GM19239 (cell line): ENCODE measurements at regions not wholly inside any gene's neighbourhood (a gene's known extent, or its start where the extent isn't known, plus 50 kb on each side); places are given as distances from the start of the nearest gene placed in this dataset.

Experiments used
- DNase-seq: peaks from one replicate; pipeline ENCODE4 v3.0.0; 2011; ENCODE audit warnings: low spot score; ENCODE audit not compliant: insufficient read length
- FAIRE-seq: peaks from 2 replicates; lab custom pipeline; 2011; peaks lifted over from hg19 to GRCh38; lab: Jason Lieb, UNC

DNA sequence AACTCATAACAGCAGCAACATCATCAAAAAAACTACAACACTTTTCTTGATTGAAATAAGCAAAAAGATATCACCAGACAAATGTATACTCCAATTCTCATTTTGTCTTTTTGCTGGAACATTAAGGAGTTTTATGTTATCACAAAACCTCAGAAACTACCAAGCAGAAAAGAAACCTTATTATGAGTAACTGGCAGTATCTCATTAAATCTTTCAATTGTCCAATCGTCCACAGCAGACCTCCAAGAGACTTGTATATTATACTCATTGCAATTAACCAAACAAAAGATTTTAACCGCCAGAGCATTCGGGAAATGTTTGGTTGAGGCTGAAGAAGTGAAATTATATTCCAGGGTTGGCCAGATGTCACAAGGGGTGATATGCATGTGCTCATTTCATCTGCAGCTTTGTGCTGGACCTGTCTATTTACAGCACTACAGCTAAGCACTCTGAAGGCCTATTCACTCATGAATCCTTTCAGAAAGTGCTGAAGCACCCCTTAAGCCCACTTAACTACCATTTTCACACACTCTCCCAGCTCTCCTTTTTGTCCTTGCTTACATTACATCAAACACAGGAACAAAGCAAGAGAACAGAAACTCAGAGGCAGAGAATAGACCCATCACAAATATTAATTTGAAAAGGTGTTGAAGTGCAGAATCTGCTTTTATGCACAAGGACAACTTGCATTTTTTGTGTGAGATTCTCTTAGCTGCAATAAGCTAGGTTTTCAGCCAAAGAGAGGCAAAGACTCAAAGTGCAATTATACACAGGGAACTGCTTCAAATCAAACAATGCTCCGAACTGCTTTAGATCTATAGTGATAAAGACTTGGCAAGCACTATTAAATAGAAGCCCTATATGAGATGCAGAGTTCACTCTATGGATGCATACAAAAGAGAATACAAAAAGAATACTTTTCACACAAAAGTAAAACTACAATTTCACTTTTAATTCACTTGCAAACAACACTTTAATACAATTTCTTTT lies 150.4 kb upstream of the POU5F2 start:
- DNase-seq = no peak
- no peak for FAIRE-seq

- FAIRE-seq = no peak
- DNase-seq = no peak
Observed at GRCh38 chr5:93890657-93891056, 149.3 kb upstream of the POU5F2 start.

DNA sequence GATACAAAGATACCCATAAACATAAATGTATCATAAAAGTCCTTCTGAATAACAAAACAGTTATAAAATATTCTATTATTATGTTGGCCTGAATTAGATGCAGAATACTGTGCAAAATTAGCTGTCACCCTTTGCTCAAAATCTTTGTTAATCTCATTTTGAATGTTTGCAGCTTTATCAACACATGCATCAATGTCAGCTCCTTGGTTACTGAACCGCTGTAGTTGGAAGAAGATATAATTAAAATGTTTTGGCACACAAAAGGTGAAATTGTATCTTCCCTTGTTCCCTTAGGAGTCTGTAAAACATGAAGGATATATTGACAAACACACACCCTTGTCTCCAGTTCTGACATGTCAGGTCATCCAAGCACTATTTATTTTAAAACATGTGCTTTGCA lies 146.3 kb upstream of the POU5F2 start:
- FAIRE-seq (no peak), DNase-seq (no peak)

- DNase-seq = no peak
- FAIRE-seq = peak; percentile 37
Observed at GRCh38 chr5:93886917-93887361, 145.5 kb upstream of the POU5F2 start.

DNA sequence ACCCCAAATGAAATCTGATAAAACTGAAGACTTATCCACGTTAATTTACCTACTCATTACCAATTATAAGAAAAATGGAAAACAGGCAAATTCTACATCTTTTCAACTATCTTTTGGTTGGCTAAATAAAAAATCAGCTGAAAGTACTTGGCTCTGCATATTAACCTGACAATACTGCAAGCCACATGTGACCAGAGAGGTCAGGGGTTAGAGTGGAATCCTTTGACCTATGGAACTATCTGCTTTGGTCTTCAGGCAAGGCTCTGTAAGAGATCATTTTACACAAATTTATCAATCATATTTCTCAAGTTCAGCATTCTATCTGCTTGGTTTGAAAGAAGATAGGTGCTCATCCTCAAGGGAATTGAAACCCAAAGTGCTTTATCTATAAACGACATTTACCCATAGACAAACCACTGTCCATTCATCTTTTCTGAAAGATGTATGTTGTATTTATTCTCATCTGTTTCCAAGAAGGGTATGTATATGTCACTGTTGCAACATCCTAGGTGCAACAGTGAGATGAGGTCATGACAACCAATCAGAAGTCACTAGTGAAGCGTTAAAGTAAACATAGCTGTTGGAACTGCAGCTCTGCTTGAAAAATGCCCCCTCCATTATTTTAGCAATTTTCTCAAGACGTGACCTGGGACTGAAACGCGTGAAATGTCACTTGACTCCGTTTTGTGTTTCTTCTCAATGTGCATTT lies 144.9 kb upstream of the POU5F2 start:
- DNase-seq (no peak), FAIRE-seq (no peak)

GRCh38 chr5:93884254-93884653 lies 142.9 kb upstream of the POU5F2 start:
- FAIRE-seq (no peak), DNase-seq (no peak)

DNA sequence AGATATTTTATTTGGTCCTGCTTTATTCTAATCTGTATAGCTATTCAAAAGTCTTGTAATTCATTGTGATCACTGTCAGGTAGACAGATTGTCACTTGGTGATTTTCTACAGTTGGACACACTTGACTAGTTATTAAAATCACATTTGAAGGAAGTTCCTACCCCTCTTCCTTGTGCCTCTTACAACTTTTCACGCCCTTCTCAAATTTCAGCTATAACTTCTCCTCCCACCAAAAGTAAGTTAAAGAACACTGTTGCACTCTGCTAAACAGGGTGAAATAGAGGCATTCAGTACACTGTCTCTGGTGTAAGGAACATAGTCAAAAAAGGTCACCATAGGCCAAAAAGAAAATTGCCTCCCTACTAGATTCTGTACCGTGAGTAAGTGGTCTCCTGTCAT lies 142.1 kb upstream of the POU5F2 start:
- FAIRE-seq (no peak), DNase-seq (no peak)

DNA sequence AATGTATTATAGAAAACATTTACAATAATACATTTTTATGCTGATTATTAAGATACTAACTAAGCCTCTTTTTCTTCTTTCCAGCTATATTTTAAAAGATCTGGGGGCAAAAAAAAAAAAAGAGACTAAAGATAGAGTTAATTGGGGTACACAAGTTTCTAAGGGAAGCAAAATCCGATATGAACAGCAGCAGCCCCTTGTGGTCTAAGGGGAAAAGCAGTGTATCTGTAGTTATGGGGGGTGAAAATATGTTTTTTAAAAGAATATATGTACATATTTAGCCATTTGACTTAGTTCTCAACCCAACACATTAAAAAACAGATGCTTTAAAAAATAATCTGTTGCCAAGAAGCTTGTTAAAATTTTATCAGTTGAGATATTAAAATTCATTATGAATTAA lies 134.3 kb upstream of the POU5F2 start:
- FAIRE-seq = no peak

GRCh38 chr5:93874491-93874890 lies 133.1 kb upstream of the POU5F2 start:
- no peak for FAIRE-seq
- no peak for DNase-seq

More for the DNA sequence above, 134.3 kb upstream of the POU5F2 start:
- DNase-seq = no peak

- DNase-seq (no peak), FAIRE-seq (no peak)
Observed at GRCh38 chr5:93874080-93874479, 132.7 kb upstream of the POU5F2 start.

DNA sequence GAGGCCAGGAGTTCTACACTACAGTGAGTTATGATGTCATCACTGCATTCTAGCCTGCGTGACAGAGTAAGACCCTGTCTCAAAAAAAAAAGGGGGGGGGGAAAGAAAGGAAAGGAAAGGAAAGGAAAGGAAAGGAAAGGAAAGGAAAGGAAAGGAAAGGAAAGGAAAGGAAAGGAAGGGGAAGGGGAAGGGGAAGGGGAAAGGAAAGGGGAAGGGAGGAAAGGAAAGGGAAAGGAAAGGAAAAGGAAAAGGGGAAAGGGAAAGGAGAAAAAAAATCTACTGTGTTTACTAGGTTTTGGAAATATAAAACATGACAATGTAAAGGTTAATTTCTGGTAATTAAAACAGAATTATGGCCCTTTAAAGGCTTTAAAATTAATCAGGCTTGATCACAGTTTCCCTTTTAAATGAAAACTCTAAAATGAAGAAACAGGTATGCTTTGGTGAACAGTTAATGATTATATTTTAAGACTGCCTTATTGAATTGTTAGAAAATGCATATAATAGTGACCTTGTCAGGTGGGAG lies 131.9 kb upstream of the POU5F2 start:
- DNase-seq = no peak
- FAIRE-seq = no peak

DNA sequence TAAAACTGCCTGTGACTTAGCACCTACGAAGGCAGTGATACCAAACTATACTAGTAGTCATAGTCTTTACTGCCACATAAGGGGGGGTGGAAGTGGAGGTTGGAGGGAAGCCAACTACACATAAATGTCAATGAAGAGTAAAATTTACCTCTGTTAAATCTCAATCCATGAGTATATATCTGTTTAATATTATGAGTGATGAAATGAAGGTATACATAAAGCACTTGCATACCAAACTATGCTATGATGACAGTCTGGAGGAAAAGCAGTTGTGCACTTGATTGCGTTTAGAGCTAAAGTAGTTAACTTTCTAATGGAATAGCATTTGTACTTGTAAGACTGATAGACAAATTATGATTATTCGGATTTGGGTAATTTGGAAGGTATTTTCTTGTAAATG lies 129.2 kb upstream of the POU5F2 start:
- FAIRE-seq = no peak
- DNase-seq = no peak

- DNase-seq (no peak), FAIRE-seq (no peak)
Observed at GRCh38 chr5:93868851-93869250, 127.5 kb upstream of the POU5F2 start.

DNA sequence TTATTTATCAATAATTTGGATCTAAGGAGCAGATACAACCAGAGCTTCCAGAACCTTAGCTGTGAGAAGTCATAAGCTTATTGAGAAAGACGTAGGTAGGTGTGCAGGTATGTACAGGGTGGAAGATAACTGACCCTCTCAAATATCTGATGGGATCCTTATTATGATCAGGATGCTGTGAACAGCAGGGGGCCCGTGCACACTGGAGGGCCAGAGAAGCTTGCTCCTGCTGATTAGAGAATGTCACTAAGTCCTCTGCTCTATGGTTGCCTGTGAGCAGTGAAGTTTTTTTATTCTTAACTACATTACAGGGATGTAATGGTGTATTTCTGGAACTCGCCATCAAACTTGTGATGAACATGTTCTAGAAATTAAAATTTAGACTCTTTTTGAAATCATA lies 108.9 kb upstream of the POU5F2 start:
- no peak for FAIRE-seq
- DNase-seq = no peak

DNA sequence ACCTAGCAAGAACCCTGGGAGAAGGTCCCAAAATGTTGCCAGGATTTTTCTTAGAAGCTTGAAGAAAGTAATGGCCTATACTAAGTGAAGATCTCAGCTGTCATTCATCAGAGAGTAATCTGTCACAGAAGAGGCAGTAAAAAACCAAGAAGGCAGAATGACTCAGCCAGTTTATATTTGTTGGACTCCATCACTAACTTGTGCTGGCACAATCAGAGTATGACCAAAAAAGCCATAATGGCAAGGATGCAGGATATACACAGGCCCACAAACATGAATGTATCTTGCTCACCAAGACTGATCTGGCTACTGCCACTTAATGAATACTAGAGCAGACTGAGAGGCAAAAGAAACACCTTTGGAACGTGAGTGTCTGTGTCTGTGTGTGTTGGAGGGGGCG lies 104.0 kb upstream of the POU5F2 start:
- FAIRE-seq (peak; percentile 26), DNase-seq (no peak)

DNA sequence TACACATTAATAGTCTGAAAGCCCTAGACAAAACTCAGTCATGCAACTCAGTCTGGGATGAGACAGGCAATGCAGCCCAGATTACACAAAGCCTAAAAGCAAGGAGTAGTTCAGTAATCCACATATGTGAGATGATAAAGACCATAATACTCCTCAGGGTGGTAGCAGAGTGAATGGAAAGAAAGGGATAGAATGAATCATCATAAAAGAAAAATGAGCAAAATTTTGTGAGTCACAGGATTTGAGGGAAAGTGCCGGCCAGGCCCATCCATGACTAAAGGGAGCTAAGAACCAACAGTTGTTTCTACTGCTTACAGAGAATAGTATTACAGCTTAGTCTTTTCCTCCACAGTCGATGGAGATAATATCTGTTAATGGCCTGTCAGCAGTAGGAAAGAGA lies 90.0 kb upstream of the POU5F2 start:
- DNase-seq = no peak
- no peak for FAIRE-seq

DNA sequence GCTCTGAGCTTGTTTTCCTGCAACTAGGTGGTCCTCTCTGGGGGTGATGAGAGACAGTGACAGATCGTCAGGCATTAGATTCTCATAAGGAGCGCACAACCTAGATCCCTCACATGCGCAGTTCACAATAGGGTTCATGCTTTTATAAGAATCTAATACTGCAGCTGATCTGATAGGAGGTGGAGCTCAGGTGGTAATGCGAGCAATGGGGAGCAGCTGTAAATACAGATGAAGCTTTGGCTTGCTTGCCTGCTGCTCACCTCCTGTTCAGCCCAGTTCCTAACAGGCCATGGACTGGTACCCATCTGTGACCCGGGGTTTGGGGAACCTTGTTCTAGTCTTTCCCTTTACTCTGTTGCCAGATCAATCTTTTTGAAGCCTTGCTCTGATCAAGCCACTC lies 89.5 kb upstream of the POU5F2 start:
- FAIRE-seq = no peak
- DNase-seq = no peak

DNA sequence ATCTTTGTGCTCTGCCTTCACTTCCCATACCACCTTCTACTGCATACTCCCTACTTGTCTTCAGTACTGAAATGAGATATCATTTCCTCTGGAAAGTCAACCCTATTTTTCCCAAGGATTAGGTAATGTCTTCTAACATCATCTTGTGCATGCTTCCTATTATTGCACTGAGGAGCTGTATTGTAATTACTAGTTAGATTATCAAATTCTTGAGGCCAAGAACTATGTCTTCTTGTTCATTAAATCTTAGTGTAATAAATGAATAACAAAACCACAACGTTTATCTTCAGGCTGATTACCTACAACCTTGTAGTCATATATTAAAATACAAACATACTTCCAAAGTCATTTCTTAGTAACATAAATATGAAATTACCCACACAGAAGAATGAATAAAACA lies 87.9 kb upstream of the POU5F2 start:
- no peak for DNase-seq
- FAIRE-seq = no peak

GRCh38 chr5:93821891-93822415 lies 80.6 kb upstream of the POU5F2 start:
- FAIRE-seq = no peak

DNA sequence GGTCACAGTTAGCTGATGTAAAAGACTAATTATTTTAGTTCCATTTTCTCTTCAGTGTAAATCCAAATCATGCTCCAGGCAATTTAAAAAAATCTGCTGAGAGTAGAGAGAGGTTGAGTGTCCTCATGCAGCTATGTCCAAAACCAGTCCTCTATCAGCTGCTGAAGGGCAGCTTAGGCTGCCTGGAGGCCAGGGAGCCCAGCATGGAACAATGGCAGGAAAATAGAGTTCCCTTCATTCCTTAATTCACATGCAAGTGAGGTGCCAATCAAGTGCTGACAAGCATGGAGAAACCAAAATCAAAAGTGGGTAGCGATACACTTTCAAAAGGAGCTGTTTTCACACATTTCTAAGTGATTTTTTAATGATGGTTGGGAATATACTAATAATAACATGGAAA lies 78.3 kb upstream of the POU5F2 start:
- no peak for DNase-seq

More at GRCh38 chr5:93821891-93822415, 80.6 kb upstream of the POU5F2 start:
- DNase-seq = no peak

DNA sequence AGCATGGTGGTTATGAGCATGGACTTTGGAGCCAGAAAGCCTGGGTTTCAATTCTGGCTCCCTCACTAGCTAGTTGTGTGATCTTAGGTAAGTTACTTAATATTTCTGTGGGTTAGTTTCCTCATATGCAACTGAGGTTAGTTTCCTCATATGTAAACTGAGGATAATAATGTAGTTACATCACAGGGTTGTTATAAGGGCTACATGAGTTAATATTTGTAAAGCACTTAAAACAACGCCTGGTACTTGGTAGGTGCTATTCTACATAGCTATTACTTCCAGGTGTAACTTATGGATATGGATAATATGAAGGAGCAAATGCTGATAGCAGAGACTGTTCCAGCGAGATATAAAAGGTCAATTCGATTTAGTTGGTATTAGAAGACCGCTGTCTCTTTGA lies 69.4 kb upstream of the POU5F2 start:
- FAIRE-seq = no peak
- no peak for DNase-seq

More for the DNA sequence above, 78.3 kb upstream of the POU5F2 start:
- FAIRE-seq = no peak
